ENCODE measurements at regions not wholly inside any gene's neighbourhood (a gene's known extent, or its start where the extent isn't known, plus 50 kb on each side); places are given as distances from the start of the nearest gene placed in this dataset.
"Not testable (repeated sequence)": the region's sequence is repeated elsewhere in the genome, so short reads cannot be mapped to it uniquely, and the experiment has no call there.

- Histone ChIP-seq H3K27me3 (ENCODE audit: control insufficient read depth, insufficient read depth, low read length) (no peaks in the 10 kb centered on the region), H3K27ac (ENCODE audit: low read length) (no peak overlapping the region), H3K9me3 (replicated peaks; ENCODE audit: control insufficient read depth, low read depth, low read length) (no peaks in the 10 kb centered on the region), H3K36me3 (ENCODE audit: control insufficient read depth, insufficient read depth, low read length) (no peaks in the 10 kb centered on the region), H3K4me3 (ENCODE audit: low read length) (no peak overlapping the region), H3K4me1 (ENCODE audit: control insufficient read depth, insufficient read depth, low read length) (no peaks in the 10 kb centered on the region)
- DNase-seq = no peak
- no CpG with 5 or more reads among the region's 2 CpGs for WGBS (ENCODE audit: insufficient coverage)
Observed at GRCh38 chr7:79930604-79931003, 204.0 kb upstream of the GNAI1 start.

- Histone ChIP-seq H3K27me3 (ENCODE audit: control insufficient read depth, insufficient read depth, low read length) (no peaks in the 10 kb centered on the region), H3K4me3 (ENCODE audit: low read length) (no peak overlapping the region), H3K27ac (ENCODE audit: low read length) (no peak overlapping the region), H3K4me1 (ENCODE audit: control insufficient read depth, insufficient read depth, low read length) (no peaks in the 10 kb centered on the region), H3K36me3 (ENCODE audit: control insufficient read depth, insufficient read depth, low read length) (no peaks in the 10 kb centered on the region), H3K9me3 (replicated peaks; ENCODE audit: control insufficient read depth, low read depth, low read length) (no peaks in the 10 kb centered on the region)
- WGBS (ENCODE audit: insufficient coverage) = 100% methylated on average over 1 of the region's 3 CpGs
- no peak for DNase-seq
Observed at GRCh38 chr7:79927116-79927515, 207.5 kb upstream of the GNAI1 start.

GRCh38 chr7:79923953-79924352 lies 210.7 kb upstream of the GNAI1 start:
- H3K9me3 ChIP-seq (replicated peaks; ENCODE audit: control insufficient read depth, low read depth, low read length) = no peaks in the 10 kb centered on the region
- H3K4me3 ChIP-seq (ENCODE audit: low read length) = no peak overlapping the region
- H3K27ac ChIP-seq (ENCODE audit: low read length) = no peak overlapping the region
- H3K36me3 ChIP-seq (ENCODE audit: control insufficient read depth, insufficient read depth, low read length) = no peaks in the 10 kb centered on the region
- no peaks in the 10 kb centered on the region for H3K27me3 ChIP-seq (ENCODE audit: control insufficient read depth, insufficient read depth, low read length)
- WGBS (ENCODE audit: insufficient coverage) = no CpG with 5 or more reads among the region's 1 CpG
- DNase-seq = no peak
- H3K4me1 ChIP-seq (ENCODE audit: control insufficient read depth, insufficient read depth, low read length) = no peaks in the 10 kb centered on the region

GRCh38 chr7:79922894-79923293 lies 211.7 kb upstream of the GNAI1 start:
- no peaks in the 10 kb centered on the region for H3K36me3 ChIP-seq (ENCODE audit: control insufficient read depth, insufficient read depth, low read length)
- H3K4me3 ChIP-seq (ENCODE audit: low read length) = no peak overlapping the region
- H3K27me3 ChIP-seq (ENCODE audit: control insufficient read depth, insufficient read depth, low read length) = no peaks in the 10 kb centered on the region
- no peak overlapping the region for H3K27ac ChIP-seq (ENCODE audit: low read length)
- H3K9me3 ChIP-seq (replicated peaks; ENCODE audit: control insufficient read depth, low read depth, low read length) = no peaks in the 10 kb centered on the region
- no peak for DNase-seq
- H3K4me1 ChIP-seq (ENCODE audit: control insufficient read depth, insufficient read depth, low read length) = no peaks in the 10 kb centered on the region
- whole genome bisulfite sequencing (ENCODE audit: insufficient coverage) = 97% methylated on average over 5 of the region's 5 CpGs

GRCh38 chr7:79921976-79922375 lies 212.7 kb upstream of the GNAI1 start:
- 100% methylated on average over 1 of the region's 5 CpGs for WGBS (ENCODE audit: insufficient coverage)

GRCh38 chr7:79918632-79919031 lies 216.0 kb upstream of the GNAI1 start:
- not testable (repeated sequence) for H3K36me3 ChIP-seq (ENCODE audit: control insufficient read depth, insufficient read depth, low read length); DNase-seq; H3K9me3 ChIP-seq (replicated peaks; ENCODE audit: control insufficient read depth, low read depth, low read length); H3K4me1 ChIP-seq (ENCODE audit: control insufficient read depth, insufficient read depth, low read length); H3K4me3 ChIP-seq (ENCODE audit: low read length); H3K27ac ChIP-seq (ENCODE audit: low read length); H3K27me3 ChIP-seq (ENCODE audit: control insufficient read depth, insufficient read depth, low read length)
- WGBS (ENCODE audit: insufficient coverage) = no CpG with 5 or more reads among the region's 2 CpGs

More at GRCh38 chr7:79921976-79922375, 212.7 kb upstream of the GNAI1 start:
- no peak overlapping the region for H3K4me3 ChIP-seq (ENCODE audit: low read length)
- H3K4me1 ChIP-seq (ENCODE audit: control insufficient read depth, insufficient read depth, low read length) = no peaks in the 10 kb centered on the region
- no peaks in the 10 kb centered on the region for H3K9me3 ChIP-seq (replicated peaks; ENCODE audit: control insufficient read depth, low read depth, low read length)
- H3K27ac ChIP-seq (ENCODE audit: low read length) = no peak overlapping the region
- DNase-seq = no peak
- H3K36me3 ChIP-seq (ENCODE audit: control insufficient read depth, insufficient read depth, low read length) = no peaks in the 10 kb centered on the region
- no peaks in the 10 kb centered on the region for H3K27me3 ChIP-seq (ENCODE audit: control insufficient read depth, insufficient read depth, low read length)

GRCh38 chr7:79915346-79915745 lies 219.3 kb upstream of the GNAI1 start:
- H3K4me3 ChIP-seq (ENCODE audit: low read length); H3K9me3 ChIP-seq (replicated peaks; ENCODE audit: control insufficient read depth, low read depth, low read length); H3K27ac ChIP-seq (ENCODE audit: low read length); DNase-seq; H3K36me3 ChIP-seq (ENCODE audit: control insufficient read depth, insufficient read depth, low read length); H3K27me3 ChIP-seq (ENCODE audit: control insufficient read depth, insufficient read depth, low read length); H3K4me1 ChIP-seq (ENCODE audit: control insufficient read depth, insufficient read depth, low read length): not testable (repeated sequence)
- 90% methylated on average over 4 of the region's 4 CpGs for WGBS (ENCODE audit: insufficient coverage)

- Histone ChIP-seq H3K9me3 (replicated peaks; ENCODE audit: control insufficient read depth, low read depth, low read length) (peaks cover 3% of the 10 kb centered on the region), H3K4me3 (ENCODE audit: low read length) (no peak overlapping the region), H3K36me3 (ENCODE audit: control insufficient read depth, insufficient read depth, low read length) (no peaks in the 10 kb centered on the region), H3K27ac (ENCODE audit: low read length) (no peak overlapping the region), H3K4me1 (ENCODE audit: control insufficient read depth, insufficient read depth, low read length) (no peaks in the 10 kb centered on the region), H3K27me3 (ENCODE audit: control insufficient read depth, insufficient read depth, low read length) (no peaks in the 10 kb centered on the region)
- DNase-seq = no peak
- WGBS (ENCODE audit: insufficient coverage) = 60% methylated on average over 2 of the region's 4 CpGs
Observed at GRCh38 chr7:79912213-79912633, 222.4 kb upstream of the GNAI1 start.

GRCh38 chr7:79911420-79911819 lies 223.2 kb upstream of the GNAI1 start:
- 67% methylated on average over 1 of the region's 3 CpGs for WGBS (ENCODE audit: insufficient coverage)
- no peaks in the 10 kb centered on the region for H3K27me3 ChIP-seq (ENCODE audit: control insufficient read depth, insufficient read depth, low read length)
- no peak for DNase-seq
- peaks cover 3% of the 10 kb centered on the region for H3K9me3 ChIP-seq (replicated peaks; ENCODE audit: control insufficient read depth, low read depth, low read length)
- no peak overlapping the region for H3K4me3 ChIP-seq (ENCODE audit: low read length)
- H3K4me1 ChIP-seq (ENCODE audit: control insufficient read depth, insufficient read depth, low read length) = no peaks in the 10 kb centered on the region
- no peak overlapping the region for H3K27ac ChIP-seq (ENCODE audit: low read length)
- no peaks in the 10 kb centered on the region for H3K36me3 ChIP-seq (ENCODE audit: control insufficient read depth, insufficient read depth, low read length)

- DNase-seq = no peak
- Histone ChIP-seq H3K27ac (ENCODE audit: low read length) (no peak overlapping the region), H3K27me3 (ENCODE audit: control insufficient read depth, insufficient read depth, low read length) (no peaks in the 10 kb centered on the region), H3K4me3 (ENCODE audit: low read length) (no peak overlapping the region), H3K4me1 (ENCODE audit: control insufficient read depth, insufficient read depth, low read length) (no peaks in the 10 kb centered on the region), H3K36me3 (ENCODE audit: control insufficient read depth, insufficient read depth, low read length) (no peaks in the 10 kb centered on the region), H3K9me3 (replicated peaks; ENCODE audit: control insufficient read depth, low read depth, low read length) (no peaks in the 10 kb centered on the region)
- WGBS (ENCODE audit: insufficient coverage) = 85% methylated on average over 4 of the region's 6 CpGs
Observed at GRCh38 chr7:79909176-79909575, 225.5 kb upstream of the GNAI1 start.

GRCh38 chr7:79897166-79897565 lies 237.5 kb upstream of the GNAI1 start:
- Histone ChIP-seq H3K27me3 (ENCODE audit: control insufficient read depth, insufficient read depth, low read length) (no peaks in the 10 kb centered on the region), H3K27ac (ENCODE audit: low read length) (no peak overlapping the region), H3K36me3 (ENCODE audit: control insufficient read depth, insufficient read depth, low read length) (no peaks in the 10 kb centered on the region), H3K9me3 (replicated peaks; ENCODE audit: control insufficient read depth, low read depth, low read length) (no peaks in the 10 kb centered on the region), H3K4me3 (ENCODE audit: low read length) (no peak overlapping the region), H3K4me1 (ENCODE audit: control insufficient read depth, insufficient read depth, low read length) (no peaks in the 10 kb centered on the region)
- DNase-seq = no peak

Data from muscle of leg (tissue), 3 donors.